H9 (cell line): ENCODE measurements at regions not wholly inside any gene's neighbourhood (a gene's known extent, or its start where the extent isn't known, plus 50 kb on each side); places are given as distances from the start of the nearest gene placed in this dataset.

Experiments
- DNase-seq: peaks from one replicate; pipeline ENCODE4 v3.0.0-alpha.2; 2017
- H2AFZ ChIP-seq: one replicate; pipeline ENCODE4 v1.6.1; 2013; ENCODE audit warnings: mild to moderate bottlenecking, low read length, control low read depth, moderate library complexity
- H2AK5ac ChIP-seq: 2 replicates; pipeline ENCODE4 v1.6.1; 2013; ENCODE audit warnings: low read length, control low read depth, mixed read lengths; ENCODE audit not compliant: insufficient read length
- H2BK120ac ChIP-seq: one replicate; pipeline ENCODE4 v1.6.1; 2013; ENCODE audit warnings: low read depth, mild to moderate bottlenecking, low read length, control low read depth, inconsistent platforms; ENCODE audit not compliant: poor library complexity, severe bottlenecking
- H2BK12ac ChIP-seq: 2 replicates; pipeline ENCODE4 v1.6.1; 2013; ENCODE audit warnings: low read length, control low read depth, mixed read lengths, low read depth; ENCODE audit not compliant: insufficient read length
- H2BK15ac ChIP-seq: 2 replicates; pipeline ENCODE4 v1.6.1; 2013; ENCODE audit warnings: low read depth, low read length, control low read depth
- H2BK20ac ChIP-seq: one replicate; pipeline ENCODE4 v1.6.1; 2013; ENCODE audit warnings: low read depth, mild to moderate bottlenecking, low read length, control low read depth, inconsistent platforms; ENCODE audit not compliant: poor library complexity, severe bottlenecking
- H2BK5ac ChIP-seq: 2 replicates; pipeline ENCODE4 v1.6.1; 2013; ENCODE audit warnings: low read length, control low read depth, mixed read lengths; ENCODE audit not compliant: insufficient read length
- H3K14ac ChIP-seq: 2 replicates; pipeline ENCODE4 v1.6.1; 2013; ENCODE audit warnings: low read length, control low read depth; ENCODE audit not compliant: insufficient read depth
- H3K18ac ChIP-seq: 2 replicates; pipeline ENCODE4 v1.6.1; 2013; ENCODE audit warnings: low read depth, mild to moderate bottlenecking, mixed read lengths, low read length, control low read depth; ENCODE audit not compliant: insufficient read length
- H3K23ac ChIP-seq: 2 replicates; pipeline ENCODE4 v1.6.1; 2013; ENCODE audit warnings: low read length, control low read depth, mixed read lengths, low read depth; ENCODE audit not compliant: insufficient read length
- H3K23me2 ChIP-seq: 2 replicates; pipeline ENCODE4 v1.6.1; 2013; ENCODE audit warnings: low read depth, mild to moderate bottlenecking, mixed read lengths, low read length, control low read depth; ENCODE audit not compliant: insufficient read length, poor library complexity, severe bottlenecking
- H3K27ac ChIP-seq: 2 replicates; pipeline ENCODE4 v1.5.1; 2013; ENCODE audit warnings: low read length, control low read depth, mixed read lengths, low read depth; ENCODE audit not compliant: insufficient read length
- H3K27me3 ChIP-seq: 2 replicates; pipeline ENCODE4 v1.6.1; 2013; ENCODE audit warnings: low read length, control low read depth, inconsistent platforms; ENCODE audit not compliant: insufficient read depth
- H3K4ac ChIP-seq: 2 replicates; pipeline ENCODE4 v1.6.1; 2013; ENCODE audit warnings: low read depth, mild to moderate bottlenecking, control low read depth, inconsistent platforms, low read length, moderate library complexity
- H3K4me1 ChIP-seq: 2 replicates; pipeline ENCODE4 v1.6.1; 2013; ENCODE audit warnings: low read length, control low read depth, inconsistent platforms; ENCODE audit not compliant: insufficient read depth
- H3K4me2 ChIP-seq: 2 replicates; pipeline ENCODE4 v1.6.1; 2013; ENCODE audit warnings: low read length, control low read depth, mixed read lengths; ENCODE audit not compliant: insufficient read length, insufficient read depth
- H3K56ac ChIP-seq: 2 replicates; pipeline ENCODE4 v1.6.1; 2013; ENCODE audit warnings: low read depth, mild to moderate bottlenecking, mixed read lengths, low read length, control low read depth; ENCODE audit not compliant: insufficient read length
- H3K79me1 ChIP-seq: 2 replicates; pipeline ENCODE4 v1.6.1; 2013; ENCODE audit warnings: low read depth, mild to moderate bottlenecking, moderate library complexity, low read length, control low read depth, inconsistent platforms; ENCODE audit not compliant: insufficient read depth, poor library complexity, severe bottlenecking
- H3K79me2 ChIP-seq: 2 replicates; pipeline ENCODE4 v1.6.1; 2013; ENCODE audit warnings: low read length, control low read depth, inconsistent platforms; ENCODE audit not compliant: insufficient read depth
- H3K9ac ChIP-seq: 2 replicates; pipeline ENCODE4 v1.6.1; 2013; ENCODE audit warnings: low read length, control low read depth, mixed read lengths; ENCODE audit not compliant: insufficient read length; ENCODE audit errors: extremely low read depth
- H3K9me3 ChIP-seq: one replicate; pipeline ENCODE4 v1.6.1; 2013; ENCODE audit warnings: low read depth, low read length, inconsistent platforms; ENCODE audit not compliant: control insufficient read depth
- H3T11ph ChIP-seq: one replicate; pipeline ENCODE4 v1.6.1; 2013; ENCODE audit warnings: mild to moderate bottlenecking, low read length, control low read depth, inconsistent platforms
- H4K20me1 ChIP-seq: one replicate; pipeline ENCODE4 v1.6.1; 2013; ENCODE audit not compliant: control insufficient read depth, insufficient read length, insufficient read depth
- H4K5ac ChIP-seq: 2 replicates; pipeline ENCODE4 v1.6.1; 2013; ENCODE audit warnings: low read depth, mild to moderate bottlenecking, mixed read lengths, low read length, control low read depth; ENCODE audit not compliant: insufficient read length
- H4K8ac ChIP-seq: replicated peaks from 2 replicates; pipeline ENCODE4 v1.6.1; 2013; ENCODE audit warnings: low read length, control low read depth, mixed read lengths, low read depth; ENCODE audit not compliant: insufficient read length
- H4K91ac ChIP-seq: 2 replicates; pipeline ENCODE4 v1.6.1; 2013; ENCODE audit warnings: low read depth, mild to moderate bottlenecking, moderate library complexity, mixed read lengths, low read length, control low read depth; ENCODE audit not compliant: insufficient read length
- H3K27ac Mint-ChIP-seq, 3 experiments: 2 replicates in 2 of 3; 3 replicates in 1 of 3; pipeline ENCODE4 v1.8.0; 2020 to 2021; ENCODE audit warnings: mixed read lengths in 3 of 3, mild to moderate bottlenecking in 1 of 3, moderate library complexity in 1 of 3
- H3K27me3 Mint-ChIP-seq: 2 replicates; pipeline ENCODE4 v1.8.0; 2021; ENCODE audit warnings: low read depth, mild to moderate bottlenecking, moderate library complexity, mixed read lengths
- H3K36me3 Mint-ChIP-seq, 3 experiments: 2 replicates in 2 of 3; 3 replicates in 1 of 3; pipeline ENCODE4 v1.8.0; 2020 to 2021; ENCODE audit warnings: low read depth in 3 of 3, mixed read lengths in 3 of 3; ENCODE audit not compliant: insufficient read depth in 1 of 3
- H3K4me1 Mint-ChIP-seq, 2 experiments: 2 replicates each; pipeline ENCODE4 v1.8.0; 2020; ENCODE audit warnings: mixed read lengths in 2 of 2
- H3K4me3 Mint-ChIP-seq, 2 experiments: 2 replicates in 1 of 2; 3 replicates in 1 of 2; pipeline ENCODE4 v1.8.0; 2020 to 2021; ENCODE audit warnings: mild to moderate bottlenecking in 2 of 2, mixed read lengths in 2 of 2, moderate library complexity in 1 of 2
- H3K9me3 Mint-ChIP-seq, 2 experiments: 2 replicates in 1 of 2; 3 replicates in 1 of 2; pipeline ENCODE4 v1.8.0; 2020; ENCODE audit warnings: mild to moderate bottlenecking in 2 of 2, mixed read lengths in 2 of 2, moderate library complexity in 1 of 2
- CTCF ChIP-seq: fragments of 200-600 bp; sonication (generic); conservative IDR thresholded peaks from 3 replicates; pipeline ENCODE4 v1.8.0; 2021; ENCODE audit warnings: antibody characterized with exemption, mild to moderate bottlenecking
- WGBS: extraction: QIAGEN DNeasy Blood & Tissue Kit; methylation state at CpG from one replicate; pipeline ENCODE4 v1.1.7; 2013; ENCODE audit warnings: missing lambda C conversion rate, low lambda C conversion rate, mixed read lengths; ENCODE audit not compliant: insufficient read length; ENCODE audit errors: extremely low coverage; 5-methylcytosine and 5-hydroxymethylcytosine counted together

- DNase-seq: no peak
These were observed 74.7 kb downstream of the MSX2 start for GRCh38 chr5:174799121-174799520.

More at GRCh38 chr5:174799121-174799520, 74.7 kb downstream of the MSX2 start:
- H4K8ac ChIP-seq: no peak overlapping the region
- Mint-ChIP-seq H3K4me1 (peaks cover 4 to 6% of the 10 kb centered on the region in 2 experiments; a peak in 3 of 4 replicates), H3K36me3 (peaks cover 0 to 2% (median 0%) of the 10 kb centered on the region in 3 experiments; a peak in 1 of 7 replicates), H3K9me3 (no peaks in the 10 kb centered on the region), H3K27me3 (no peaks in the 10 kb centered on the region), H3K27ac (no peak overlapping the region), H3K4me3 (no peak overlapping the region)
- no peak overlapping the region for H2BK15ac ChIP-seq
- H3K4ac ChIP-seq: no peak overlapping the region
- no peak overlapping the region for H3K9ac ChIP-seq
- H2BK20ac ChIP-seq: no peak overlapping the region
- H3K56ac ChIP-seq: no peak overlapping the region
- no peaks in the 10 kb centered on the region; the same call in 1 of the 2 replicates for H3K4me1 ChIP-seq
- H2BK5ac ChIP-seq: no peak overlapping the region
- no peak overlapping the region for H2AFZ ChIP-seq
- no peak overlapping the region for H3K23ac ChIP-seq
- H4K5ac ChIP-seq: no peak overlapping the region
- no CpG with 5 or more reads among the region's 8 CpGs for WGBS
- no peak overlapping the region for H2BK12ac ChIP-seq
- H3K27me3 ChIP-seq: no peaks in the 10 kb centered on the region
- H3K27ac ChIP-seq: no peak overlapping the region
- H3K79me2 ChIP-seq: no peaks in the 10 kb centered on the region
- H2AK5ac ChIP-seq: no peak overlapping the region
- no peak overlapping the region for H3T11ph ChIP-seq
- no peak for TF ChIP-seq CTCF
- no peak overlapping the region for H2BK120ac ChIP-seq
- no peaks in the 10 kb centered on the region for H4K20me1 ChIP-seq
- H3K18ac ChIP-seq: no peak overlapping the region
- peaks cover 2% of the 10 kb centered on the region for H3K23me2 ChIP-seq
- no peak overlapping the region for H3K14ac ChIP-seq
- no peaks in the 10 kb centered on the region for H3K9me3 ChIP-seq
- H4K91ac ChIP-seq: no peak overlapping the region
- no peaks in the 10 kb centered on the region for H3K79me1 ChIP-seq
- no peak overlapping the region for H3K4me2 ChIP-seq
